H9 (cell line): ENCODE measurements at regions not wholly inside any gene's neighbourhood (a gene's known extent, or its start where the extent isn't known, plus 50 kb on each side); places are given as distances from the start of the nearest gene placed in this dataset.

Experiments
- DNase-seq: peaks from one replicate; pipeline ENCODE4 v3.0.0-alpha.2; 2017
- H2AFZ ChIP-seq: one replicate; pipeline ENCODE4 v1.6.1; 2013; ENCODE audit warnings: mild to moderate bottlenecking, low read length, control low read depth, moderate library complexity
- H2AK5ac ChIP-seq: 2 replicates; pipeline ENCODE4 v1.6.1; 2013; ENCODE audit warnings: low read length, control low read depth, mixed read lengths; ENCODE audit not compliant: insufficient read length
- H2BK120ac ChIP-seq: one replicate; pipeline ENCODE4 v1.6.1; 2013; ENCODE audit warnings: low read depth, mild to moderate bottlenecking, low read length, control low read depth, inconsistent platforms; ENCODE audit not compliant: poor library complexity, severe bottlenecking
- H2BK12ac ChIP-seq: 2 replicates; pipeline ENCODE4 v1.6.1; 2013; ENCODE audit warnings: low read length, control low read depth, mixed read lengths, low read depth; ENCODE audit not compliant: insufficient read length
- H2BK15ac ChIP-seq: 2 replicates; pipeline ENCODE4 v1.6.1; 2013; ENCODE audit warnings: low read depth, low read length, control low read depth
- H2BK20ac ChIP-seq: one replicate; pipeline ENCODE4 v1.6.1; 2013; ENCODE audit warnings: low read depth, mild to moderate bottlenecking, low read length, control low read depth, inconsistent platforms; ENCODE audit not compliant: poor library complexity, severe bottlenecking
- H2BK5ac ChIP-seq: 2 replicates; pipeline ENCODE4 v1.6.1; 2013; ENCODE audit warnings: low read length, control low read depth, mixed read lengths; ENCODE audit not compliant: insufficient read length
- H3K14ac ChIP-seq: 2 replicates; pipeline ENCODE4 v1.6.1; 2013; ENCODE audit warnings: low read length, control low read depth; ENCODE audit not compliant: insufficient read depth
- H3K18ac ChIP-seq: 2 replicates; pipeline ENCODE4 v1.6.1; 2013; ENCODE audit warnings: low read depth, mild to moderate bottlenecking, mixed read lengths, low read length, control low read depth; ENCODE audit not compliant: insufficient read length
- H3K23ac ChIP-seq: 2 replicates; pipeline ENCODE4 v1.6.1; 2013; ENCODE audit warnings: low read length, control low read depth, mixed read lengths, low read depth; ENCODE audit not compliant: insufficient read length
- H3K23me2 ChIP-seq: 2 replicates; pipeline ENCODE4 v1.6.1; 2013; ENCODE audit warnings: low read depth, mild to moderate bottlenecking, mixed read lengths, low read length, control low read depth; ENCODE audit not compliant: insufficient read length, poor library complexity, severe bottlenecking
- H3K27ac ChIP-seq: 2 replicates; pipeline ENCODE4 v1.5.1; 2013; ENCODE audit warnings: low read length, control low read depth, mixed read lengths, low read depth; ENCODE audit not compliant: insufficient read length
- H3K27me3 ChIP-seq: 2 replicates; pipeline ENCODE4 v1.6.1; 2013; ENCODE audit warnings: low read length, control low read depth, inconsistent platforms; ENCODE audit not compliant: insufficient read depth
- H3K4ac ChIP-seq: 2 replicates; pipeline ENCODE4 v1.6.1; 2013; ENCODE audit warnings: low read depth, mild to moderate bottlenecking, control low read depth, inconsistent platforms, low read length, moderate library complexity
- H3K4me1 ChIP-seq: 2 replicates; pipeline ENCODE4 v1.6.1; 2013; ENCODE audit warnings: low read length, control low read depth, inconsistent platforms; ENCODE audit not compliant: insufficient read depth
- H3K4me2 ChIP-seq: 2 replicates; pipeline ENCODE4 v1.6.1; 2013; ENCODE audit warnings: low read length, control low read depth, mixed read lengths; ENCODE audit not compliant: insufficient read length, insufficient read depth
- H3K56ac ChIP-seq: 2 replicates; pipeline ENCODE4 v1.6.1; 2013; ENCODE audit warnings: low read depth, mild to moderate bottlenecking, mixed read lengths, low read length, control low read depth; ENCODE audit not compliant: insufficient read length
- H3K79me1 ChIP-seq: 2 replicates; pipeline ENCODE4 v1.6.1; 2013; ENCODE audit warnings: low read depth, mild to moderate bottlenecking, moderate library complexity, low read length, control low read depth, inconsistent platforms; ENCODE audit not compliant: insufficient read depth, poor library complexity, severe bottlenecking
- H3K79me2 ChIP-seq: 2 replicates; pipeline ENCODE4 v1.6.1; 2013; ENCODE audit warnings: low read length, control low read depth, inconsistent platforms; ENCODE audit not compliant: insufficient read depth
- H3K9ac ChIP-seq: 2 replicates; pipeline ENCODE4 v1.6.1; 2013; ENCODE audit warnings: low read length, control low read depth, mixed read lengths; ENCODE audit not compliant: insufficient read length; ENCODE audit errors: extremely low read depth
- H3K9me3 ChIP-seq: one replicate; pipeline ENCODE4 v1.6.1; 2013; ENCODE audit warnings: low read depth, low read length, inconsistent platforms; ENCODE audit not compliant: control insufficient read depth
- H3T11ph ChIP-seq: one replicate; pipeline ENCODE4 v1.6.1; 2013; ENCODE audit warnings: mild to moderate bottlenecking, low read length, control low read depth, inconsistent platforms
- H4K20me1 ChIP-seq: one replicate; pipeline ENCODE4 v1.6.1; 2013; ENCODE audit not compliant: control insufficient read depth, insufficient read length, insufficient read depth
- H4K5ac ChIP-seq: 2 replicates; pipeline ENCODE4 v1.6.1; 2013; ENCODE audit warnings: low read depth, mild to moderate bottlenecking, mixed read lengths, low read length, control low read depth; ENCODE audit not compliant: insufficient read length
- H4K8ac ChIP-seq: replicated peaks from 2 replicates; pipeline ENCODE4 v1.6.1; 2013; ENCODE audit warnings: low read length, control low read depth, mixed read lengths, low read depth; ENCODE audit not compliant: insufficient read length
- H4K91ac ChIP-seq: 2 replicates; pipeline ENCODE4 v1.6.1; 2013; ENCODE audit warnings: low read depth, mild to moderate bottlenecking, moderate library complexity, mixed read lengths, low read length, control low read depth; ENCODE audit not compliant: insufficient read length
- H3K27ac Mint-ChIP-seq, 3 experiments: 2 replicates in 2 of 3; 3 replicates in 1 of 3; pipeline ENCODE4 v1.8.0; 2020 to 2021; ENCODE audit warnings: mixed read lengths in 3 of 3, mild to moderate bottlenecking in 1 of 3, moderate library complexity in 1 of 3
- H3K27me3 Mint-ChIP-seq: 2 replicates; pipeline ENCODE4 v1.8.0; 2021; ENCODE audit warnings: low read depth, mild to moderate bottlenecking, moderate library complexity, mixed read lengths
- H3K36me3 Mint-ChIP-seq, 3 experiments: 2 replicates in 2 of 3; 3 replicates in 1 of 3; pipeline ENCODE4 v1.8.0; 2020 to 2021; ENCODE audit warnings: low read depth in 3 of 3, mixed read lengths in 3 of 3; ENCODE audit not compliant: insufficient read depth in 1 of 3
- H3K4me1 Mint-ChIP-seq, 2 experiments: 2 replicates each; pipeline ENCODE4 v1.8.0; 2020; ENCODE audit warnings: mixed read lengths in 2 of 2
- H3K4me3 Mint-ChIP-seq, 2 experiments: 2 replicates in 1 of 2; 3 replicates in 1 of 2; pipeline ENCODE4 v1.8.0; 2020 to 2021; ENCODE audit warnings: mild to moderate bottlenecking in 2 of 2, mixed read lengths in 2 of 2, moderate library complexity in 1 of 2
- H3K9me3 Mint-ChIP-seq, 2 experiments: 2 replicates in 1 of 2; 3 replicates in 1 of 2; pipeline ENCODE4 v1.8.0; 2020; ENCODE audit warnings: mild to moderate bottlenecking in 2 of 2, mixed read lengths in 2 of 2, moderate library complexity in 1 of 2
- WGBS: extraction: QIAGEN DNeasy Blood & Tissue Kit; methylation state at CpG from one replicate; pipeline ENCODE4 v1.1.7; 2013; ENCODE audit warnings: missing lambda C conversion rate, low lambda C conversion rate, mixed read lengths; ENCODE audit not compliant: insufficient read length; ENCODE audit errors: extremely low coverage; 5-methylcytosine and 5-hydroxymethylcytosine counted together
- TF ChIP-seq, protein P1 (sequence below): fragments of 200-600 bp; sonication (generic); conservative IDR thresholded peaks from 3 replicates; pipeline ENCODE4 v1.8.0; 2021; ENCODE audit warnings: antibody characterized with exemption, mild to moderate bottlenecking

DNA sequence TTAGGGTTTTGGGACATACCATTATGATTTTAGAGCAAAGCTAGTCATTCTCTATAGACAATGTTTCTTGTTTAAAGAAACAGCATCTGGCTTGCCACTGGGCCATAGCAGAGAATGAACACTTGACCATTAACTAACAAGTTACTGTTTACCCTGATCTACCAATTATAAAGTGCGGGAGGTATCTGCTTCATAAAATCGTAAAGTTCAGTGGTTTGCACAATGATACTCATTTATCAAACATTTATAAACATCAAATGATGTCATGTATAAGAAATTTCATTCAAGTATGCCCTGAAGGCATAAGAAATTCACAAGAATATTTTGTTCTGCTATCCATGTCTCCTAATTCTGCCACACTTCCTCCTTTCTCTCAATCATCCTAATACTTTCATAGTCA lies 139.2 kb downstream of the PCDH20 start:
- Histone ChIP-seq H3K79me1 (no peaks in the 10 kb centered on the region), H2AK5ac (no peak overlapping the region), H2AFZ (no peak overlapping the region), H3K79me2 (no peaks in the 10 kb centered on the region), H3K4me1 (no peaks in the 10 kb centered on the region), H3K4ac (no peak overlapping the region), H3K14ac (no peak overlapping the region), H3K9ac (no peak overlapping the region), H2BK120ac (no peak overlapping the region), H3K56ac (no peak overlapping the region), H3T11ph (no peak overlapping the region), H4K5ac (no peak overlapping the region), H2BK20ac (no peak overlapping the region), H3K23ac (no peak overlapping the region), H2BK5ac (no peak overlapping the region), H3K4me2 (no peak overlapping the region), H3K27me3 (no peaks in the 10 kb centered on the region), H3K27ac (no peak overlapping the region), H4K20me1 (no peaks in the 10 kb centered on the region), H3K18ac (no peak overlapping the region), H4K91ac (no peak overlapping the region), H3K23me2 (no peaks in the 10 kb centered on the region), H2BK12ac (no peak overlapping the region), H3K9me3 (no peaks in the 10 kb centered on the region), H2BK15ac (no peak overlapping the region), H4K8ac (no peak overlapping the region)
- Mint-ChIP-seq H3K27ac (no peak overlapping the region), H3K4me3 (no peak overlapping the region), H3K9me3 (peaks cover 1 to 12% of the 10 kb centered on the region in 2 experiments; a peak in 4 of 5 replicates), H3K4me1 (no peaks in the 10 kb centered on the region), H3K27me3 (no peaks in the 10 kb centered on the region), H3K36me3 (peaks cover 0 to 3% (median 2%) of the 10 kb centered on the region in 3 experiments; a peak in 2 of 7 replicates)
- TF ChIP-seq, protein P1, sequence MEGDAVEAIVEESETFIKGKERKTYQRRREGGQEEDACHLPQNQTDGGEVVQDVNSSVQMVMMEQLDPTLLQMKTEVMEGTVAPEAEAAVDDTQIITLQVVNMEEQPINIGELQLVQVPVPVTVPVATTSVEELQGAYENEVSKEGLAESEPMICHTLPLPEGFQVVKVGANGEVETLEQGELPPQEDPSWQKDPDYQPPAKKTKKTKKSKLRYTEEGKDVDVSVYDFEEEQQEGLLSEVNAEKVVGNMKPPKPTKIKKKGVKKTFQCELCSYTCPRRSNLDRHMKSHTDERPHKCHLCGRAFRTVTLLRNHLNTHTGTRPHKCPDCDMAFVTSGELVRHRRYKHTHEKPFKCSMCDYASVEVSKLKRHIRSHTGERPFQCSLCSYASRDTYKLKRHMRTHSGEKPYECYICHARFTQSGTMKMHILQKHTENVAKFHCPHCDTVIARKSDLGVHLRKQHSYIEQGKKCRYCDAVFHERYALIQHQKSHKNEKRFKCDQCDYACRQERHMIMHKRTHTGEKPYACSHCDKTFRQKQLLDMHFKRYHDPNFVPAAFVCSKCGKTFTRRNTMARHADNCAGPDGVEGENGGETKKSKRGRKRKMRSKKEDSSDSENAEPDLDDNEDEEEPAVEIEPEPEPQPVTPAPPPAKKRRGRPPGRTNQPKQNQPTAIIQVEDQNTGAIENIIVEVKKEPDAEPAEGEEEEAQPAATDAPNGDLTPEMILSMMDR: no peak
- DNase-seq: no peak
- no CpG with 5 or more reads among the region's 2 CpGs for WGBS
